Fibroblast of gingiva (primary cell): ENCODE measurements at regions not wholly inside any gene's neighbourhood (a gene's known extent, or its start where the extent isn't known, plus 50 kb on each side); places are given as distances from the start of the nearest gene placed in this dataset.

Experiments
- DNase-seq: peaks from one replicate; pipeline ENCODE4 v3.0.0-alpha.2; 2011; ENCODE audit warnings: low read depth

- no peak for DNase-seq
Measured at GRCh38 chr7:19851504-19851903, 78.1 kb upstream of the TMEM196 start.

- no peak for DNase-seq
Measured at GRCh38 chr7:19834566-19834965, 61.1 kb upstream of the TMEM196 start.

- no peak for DNase-seq
Measured at GRCh38 chr7:19830604-19831003, 57.2 kb upstream of the TMEM196 start.
